NCI-H69 (cell line): ENCODE measurements at regions not wholly inside any gene's neighbourhood (a gene's known extent, or its start where the extent isn't known, plus 50 kb on each side); places are given as distances from the start of the nearest gene placed in this dataset.
A peak's percentile ranks its signal among the peaks of the same experiment; 100 is the strongest.
"Not testable (repeated sequence)": the region's sequence is repeated elsewhere in the genome, so short reads cannot be mapped to it uniquely, and the experiment has no call there.

ENCODE experiments used
- DNase-seq: peaks from one replicate; lab custom pipeline; 2025; lab: John Stamatoyannopoulos, UW

GRCh38 chr12:67759829-67760228 is 111.3 kb downstream of the DYRK2 start:
- DNase-seq = no peak

GRCh38 chr12:67760586-67761275 is 112.2 kb downstream of the DYRK2 start:
- no peak for DNase-seq

GRCh38 chr12:67761566-67761965 is 113.0 kb downstream of the DYRK2 start:
- DNase-seq = no peak

GRCh38 chr12:67764055-67764454 is 115.5 kb downstream of the DYRK2 start:
- no peak for DNase-seq

- peak; percentile 67 for DNase-seq
Observed at GRCh38 chr12:67764946-67765619, 116.5 kb downstream of the DYRK2 start.

- DNase-seq = no peak
Observed at GRCh38 chr12:67765776-67766766, 117.5 kb downstream of the DYRK2 start.

- DNase-seq = peak; percentile 81
Observed at GRCh38 chr12:67772267-67773169, 124.0 kb downstream of the DYRK2 start.

GRCh38 chr12:67773896-67774295 is 125.4 kb downstream of the DYRK2 start:
- no peak for DNase-seq

GRCh38 chr12:67774983-67775587 is 126.5 kb downstream of the DYRK2 start:
- no peak for DNase-seq

GRCh38 chr12:67780580-67781084 is 132.1 kb downstream of the DYRK2 start:
- DNase-seq = peak; percentile 21

- DNase-seq = no peak
Observed at GRCh38 chr12:67782573-67782972, 134.0 kb downstream of the DYRK2 start.

GRCh38 chr12:67783393-67783792 is 134.8 kb downstream of the DYRK2 start:
- no peak for DNase-seq

- DNase-seq = no peak
Observed at GRCh38 chr12:67784831-67785230, 136.3 kb downstream of the DYRK2 start.

- no peak for DNase-seq
Observed at GRCh38 chr12:67786086-67786485, 137.5 kb downstream of the DYRK2 start.

GRCh38 chr12:67788118-67788517 is 139.6 kb downstream of the DYRK2 start:
- DNase-seq = no peak

GRCh38 chr12:67789266-67789665 is 140.7 kb downstream of the DYRK2 start:
- DNase-seq = no peak

- DNase-seq = peak; percentile 24
Observed at GRCh38 chr12:67790660-67791059, 142.1 kb downstream of the DYRK2 start.

- not testable (repeated sequence) for DNase-seq
Observed at GRCh38 chr12:67791362-67791761, 142.8 kb downstream of the DYRK2 start.

- DNase-seq = no peak
Observed at GRCh38 chr12:67792185-67792584, 143.6 kb downstream of the DYRK2 start.

GRCh38 chr12:67794161-67794560 is 145.6 kb downstream of the DYRK2 start:
- DNase-seq = no peak

GRCh38 chr12:67795236-67795635 is 146.7 kb downstream of the DYRK2 start:
- DNase-seq = peak; percentile 60
